GM10248 (cell line): ENCODE measurements at regions not wholly inside any gene's neighbourhood (a gene's known extent, or its start where the extent isn't known, plus 50 kb on each side); places are given as distances from the start of the nearest gene placed in this dataset.

Source experiments
- CTCF ChIA-PET: fragments of 300-600 bp; sonication (Branson Sonifier 250); formaldehyde crosslinking; extraction: SDS; loops from one replicate; lab custom pipeline; 2021; ENCODE audit warnings: antibody characterized with exemption; lab: Yijun Ruan, JAX
- POLR2A ChIA-PET: fragments of 350-650 bp; sonication (Branson Sonifier 250); formaldehyde crosslinking; extraction: SDS; loops from one replicate; lab custom pipeline; 2020; ENCODE audit warnings: antibody characterized with exemption; lab: Yijun Ruan, JAX
- DNase-seq: peaks from one replicate; pipeline ENCODE4 v3.0.0; 2012; ENCODE audit errors: extremely low spot score
- CTCF ChIP-seq: IDR thresholded peaks from 2 replicates; pipeline ENCODE4 v1.5.1; 2012; ENCODE audit warnings: mild to moderate bottlenecking, low read depth; ENCODE audit errors: extremely low read depth, missing control alignments, control extremely low read depth

- TF ChIP-seq CTCF = no peak
- no peak for DNase-seq
- POLR2A ChIA-PET = no interaction called here
- CTCF ChIA-PET = no interaction called here
These were observed 1089.8 kb downstream of the ROBO2 start for GRCh38 chr3:78129707-78130106.

GRCh38 chr3:78130741-78131290 is 1090.9 kb downstream of the ROBO2 start:
- no peak for DNase-seq
- POLR2A ChIA-PET = no interaction called here
- CTCF ChIA-PET = interaction anchor here (0.9 to 1.3 kb wide), 3 partner anchors 9 to 21 kb away, joined by 3 to 4 read pairs (median 3); no protein-coding TSS in a partner anchor
- TF ChIP-seq CTCF = no peak

GRCh38 chr3:78134496-78134895 is 1094.6 kb downstream of the ROBO2 start:
- no peak for TF ChIP-seq CTCF
- POLR2A ChIA-PET = no interaction called here
- no peak for DNase-seq
- CTCF ChIA-PET = no interaction called here

- no peak for TF ChIP-seq CTCF
- POLR2A ChIA-PET = no interaction called here
- CTCF ChIA-PET = no interaction called here
- DNase-seq = no peak
These were observed 1099.3 kb downstream of the ROBO2 start for GRCh38 chr3:78139166-78139565.

- POLR2A ChIA-PET = no interaction called here
- DNase-seq = no peak
- CTCF ChIA-PET = interaction anchor here (1.9 kb wide), 1 partner anchor 24 kb away, joined by 4 read pairs; no protein-coding TSS in a partner anchor
- TF ChIP-seq CTCF = no peak
These were observed 1100.4 kb downstream of the ROBO2 start for GRCh38 chr3:78140274-78140673.

- ChIA-PET POLR2A (no interaction called here), CTCF (interaction anchor here (1.1 to 1.9 kb wide), 2 partner anchors 13 to 23 kb away, joined by 3 to 4 read pairs; no protein-coding TSS in a partner anchor)
- no peak for DNase-seq
- TF ChIP-seq CTCF = no peak
These were observed 1101.0 kb downstream of the ROBO2 start for GRCh38 chr3:78140866-78141265.
